HG03066 (cell line): ENCODE measurements at regions not wholly inside any gene's neighbourhood (a gene's known extent, or its start where the extent isn't known, plus 50 kb on each side); places are given as distances from the start of the nearest gene placed in this dataset.

Experiments
- ATAC-seq: cut with Tn5 transposase; IDR thresholded peaks from one replicate; pipeline ENCODE4 v1.9.1; 2021; ENCODE audit warnings: low read depth; ENCODE audit not compliant: unreplicated experiment

- no peak for ATAC-seq
These were observed 79.2 kb upstream of the UQCRFS1 start for GRCh38 chr19:29292153-29292552.

- ATAC-seq: no peak
These were observed 79.6 kb upstream of the UQCRFS1 start for GRCh38 chr19:29292562-29292961.

GRCh38 chr19:29293292-29293691 lies 80.3 kb upstream of the UQCRFS1 start:
- ATAC-seq: no peak

DNA sequence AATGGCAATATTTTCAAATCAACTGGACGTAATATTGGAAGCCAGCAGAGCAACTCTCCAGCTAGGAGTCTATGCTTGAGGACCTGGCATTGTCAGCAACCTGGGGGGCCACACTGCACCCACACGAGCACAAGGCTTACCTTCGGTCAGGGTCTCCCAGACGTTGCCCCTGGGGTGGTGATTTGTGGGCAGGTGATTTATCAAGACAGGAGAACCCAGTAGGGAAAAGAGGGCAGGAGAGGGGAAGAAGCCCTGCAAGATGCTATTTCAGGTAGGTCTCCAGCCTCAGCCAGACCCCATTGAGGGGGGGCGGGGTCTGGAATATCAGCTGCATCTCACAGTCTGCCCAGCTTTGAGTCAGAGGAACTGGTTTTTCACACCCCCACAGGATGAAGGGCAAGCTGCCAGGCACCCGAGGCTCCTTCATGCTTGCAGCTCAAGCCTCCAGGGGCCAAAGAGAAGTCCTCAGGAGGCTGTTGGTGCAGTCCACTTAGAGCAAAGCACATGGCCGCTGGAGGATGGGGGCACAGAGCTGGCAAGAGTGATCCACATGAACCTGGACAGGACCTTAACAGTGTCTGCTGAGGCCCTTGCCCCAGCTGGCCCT lies 80.9 kb upstream of the UQCRFS1 start:
- no peak for ATAC-seq

DNA sequence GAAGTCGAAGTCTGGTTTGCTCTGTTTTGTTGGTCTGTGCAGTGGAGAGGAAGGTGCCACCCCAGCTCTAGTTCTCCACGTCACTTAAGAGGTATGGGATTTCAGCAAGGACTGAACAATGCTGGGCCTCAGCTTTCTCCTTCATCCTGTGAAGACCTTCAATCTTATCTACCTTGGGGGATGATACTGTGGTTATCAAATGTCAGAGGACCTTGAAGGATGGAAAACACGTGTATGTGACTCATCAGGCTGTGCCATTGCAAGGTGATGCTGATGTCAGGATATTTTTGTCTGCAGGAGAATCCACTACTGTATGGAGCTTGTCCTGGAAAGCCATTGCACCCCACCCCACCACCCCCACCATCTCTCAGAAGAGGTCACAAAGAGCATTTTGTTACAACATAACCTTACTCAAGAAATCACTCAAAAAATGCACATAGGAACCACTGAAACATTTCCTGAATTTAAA lies 81.4 kb upstream of the UQCRFS1 start:
- no peak for ATAC-seq

GRCh38 chr19:29295285-29295684 lies 82.3 kb upstream of the UQCRFS1 start:
- ATAC-seq: no peak

DNA sequence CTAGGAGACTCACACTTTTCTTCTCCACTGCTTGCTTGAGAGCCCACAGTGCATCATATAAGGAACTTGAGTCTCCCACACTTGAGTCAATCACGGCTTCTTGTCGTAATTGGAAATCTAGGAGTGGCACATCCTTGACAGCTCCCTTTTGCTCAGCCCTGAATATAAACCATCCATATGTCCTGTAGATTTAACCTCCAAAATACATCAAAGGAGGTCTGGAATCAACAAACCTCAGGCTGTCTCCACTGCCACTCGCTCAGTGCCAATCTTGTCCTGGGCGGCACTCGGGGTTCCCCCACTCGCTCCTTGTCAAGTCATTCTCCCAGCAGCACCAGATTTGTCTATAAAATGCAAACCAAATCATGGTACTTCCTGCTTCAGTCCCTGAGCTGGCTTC lies 84.4 kb upstream of the UQCRFS1 start:
- no peak for ATAC-seq

GRCh38 chr19:29299416-29300380 lies 86.7 kb upstream of the UQCRFS1 start:
- ATAC-seq: no peak

DNA sequence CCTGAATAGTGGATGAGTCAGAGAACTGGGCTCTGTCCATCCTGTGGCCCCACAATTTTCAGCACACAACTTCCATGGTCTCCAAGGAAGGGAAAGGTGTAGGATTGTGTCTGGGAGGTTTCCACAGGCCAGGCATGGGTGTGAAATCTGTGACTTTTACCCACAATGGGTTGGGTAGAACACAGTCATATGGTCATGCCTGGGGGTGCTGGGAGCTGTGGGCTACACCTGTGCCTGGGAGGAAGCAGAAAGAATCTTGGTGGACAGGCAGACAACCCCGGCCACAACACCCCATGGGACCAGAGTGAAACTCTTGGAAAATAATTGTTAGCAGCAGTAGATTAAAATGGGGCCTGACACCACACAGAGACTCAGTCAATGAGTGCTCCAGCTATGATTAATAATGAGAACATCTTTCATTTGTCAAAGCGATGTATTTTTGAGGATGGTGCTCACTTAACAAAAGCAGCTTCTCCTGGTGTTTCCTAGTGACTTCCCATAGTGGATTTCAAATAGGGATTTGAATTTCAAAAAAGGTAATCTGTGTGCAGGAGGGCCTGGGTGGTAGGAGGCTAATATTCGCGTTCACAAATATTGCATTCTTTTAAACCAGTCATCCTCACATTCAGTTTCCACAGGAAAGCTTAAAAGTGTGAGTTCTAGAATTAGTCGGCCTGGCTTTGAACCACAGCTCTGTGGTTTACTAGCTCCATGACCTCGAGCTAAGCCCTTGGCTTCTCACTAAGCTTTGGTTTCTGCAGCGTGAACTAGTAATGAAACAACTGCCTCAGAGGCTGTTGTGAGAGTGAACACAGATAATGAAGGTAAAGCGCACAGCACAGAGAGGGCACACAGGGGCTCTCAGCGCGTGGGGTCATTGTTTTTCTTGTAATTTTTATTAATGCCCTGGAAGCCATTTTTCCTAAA lies 89.3 kb upstream of the UQCRFS1 start:
- no peak for ATAC-seq

- ATAC-seq: no peak
These were observed 90.2 kb upstream of the UQCRFS1 start for GRCh38 chr19:29303069-29303718.

DNA sequence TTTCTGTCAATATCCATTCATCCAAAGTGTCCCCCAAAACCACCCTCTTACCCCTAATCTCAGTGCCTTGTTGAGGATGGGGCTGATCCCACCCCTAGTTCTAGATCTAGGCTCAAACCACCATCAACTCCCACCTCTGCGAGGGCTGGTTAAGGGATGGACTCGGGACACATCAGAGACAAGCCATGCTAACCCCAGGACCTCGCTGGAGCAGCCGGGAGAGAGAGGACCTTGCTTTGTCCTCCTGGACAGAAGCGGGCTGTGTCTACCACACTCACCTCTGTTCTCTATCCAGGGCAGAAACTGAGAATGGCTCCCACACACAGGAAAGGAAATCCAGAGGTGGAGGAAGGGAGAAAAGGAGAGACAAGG lies 90.8 kb upstream of the UQCRFS1 start:
- no peak for ATAC-seq

DNA sequence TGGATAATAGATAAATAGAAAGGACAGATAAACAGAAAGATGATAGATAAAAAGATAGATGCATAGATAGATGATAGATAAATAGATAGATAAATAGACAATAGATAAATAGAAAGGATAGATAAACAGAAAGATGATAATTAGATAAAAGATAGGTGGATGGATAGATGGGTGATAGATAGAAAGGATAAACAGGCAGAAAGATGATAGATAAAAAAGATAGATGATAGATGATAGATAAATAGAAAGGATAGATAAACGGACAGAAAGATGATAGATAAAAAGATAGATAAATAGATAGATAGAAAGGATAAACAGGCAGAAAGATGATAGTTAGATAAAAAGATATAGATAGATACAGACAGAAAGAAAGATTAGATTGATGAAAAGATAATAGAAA lies 92.3 kb upstream of the UQCRFS1 start:
- ATAC-seq: no peak

- no peak for ATAC-seq
These were observed 96.1 kb upstream of the UQCRFS1 start for GRCh38 chr19:29308977-29309590.

GRCh38 chr19:29309637-29310036 lies 96.7 kb upstream of the UQCRFS1 start:
- ATAC-seq: no peak

GRCh38 chr19:29311191-29311790 lies 98.3 kb upstream of the UQCRFS1 start:
- no peak for ATAC-seq

- ATAC-seq: no peak
These were observed 102.7 kb upstream of the UQCRFS1 start for GRCh38 chr19:29315556-29316190.

DNA sequence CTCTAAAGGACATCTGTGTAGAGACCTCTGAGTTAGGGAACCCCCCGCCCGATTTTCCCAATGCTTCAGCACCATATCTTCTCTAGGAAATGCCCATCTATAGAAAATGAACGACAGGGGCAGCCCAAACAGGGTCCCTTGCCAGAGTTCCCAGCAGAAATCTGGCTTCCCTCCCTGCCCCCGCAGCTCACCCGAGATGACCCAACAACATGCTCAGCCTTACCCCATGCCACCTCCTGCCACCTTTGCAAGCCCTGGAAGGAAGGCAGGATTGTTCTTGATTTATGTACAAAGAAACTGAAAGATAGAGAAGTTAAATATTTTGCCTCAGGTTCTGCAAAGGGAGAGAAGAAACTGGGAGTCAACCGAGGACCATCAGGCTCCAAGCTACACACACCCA lies 105.6 kb upstream of the UQCRFS1 start:
- no peak for ATAC-seq

- no peak for ATAC-seq
These were observed 107.1 kb upstream of the UQCRFS1 start for GRCh38 chr19:29320086-29320485.

- no peak for ATAC-seq
These were observed 107.7 kb upstream of the UQCRFS1 start for GRCh38 chr19:29320618-29321017.
